HG02798 (cell line): ENCODE measurements at regions not wholly inside any gene's neighbourhood (a gene's known extent, or its start where the extent isn't known, plus 50 kb on each side); places are given as distances from the start of the nearest gene placed in this dataset.
A peak's percentile ranks its signal among the peaks of the same experiment; 100 is the strongest.

Experiments used
- ATAC-seq: cut with Tn5 transposase; IDR thresholded peaks from one replicate; pipeline ENCODE4 v1.9.1; 2021; ENCODE audit warnings: mild to moderate bottlenecking; ENCODE audit not compliant: unreplicated experiment, poor library complexity

DNA sequence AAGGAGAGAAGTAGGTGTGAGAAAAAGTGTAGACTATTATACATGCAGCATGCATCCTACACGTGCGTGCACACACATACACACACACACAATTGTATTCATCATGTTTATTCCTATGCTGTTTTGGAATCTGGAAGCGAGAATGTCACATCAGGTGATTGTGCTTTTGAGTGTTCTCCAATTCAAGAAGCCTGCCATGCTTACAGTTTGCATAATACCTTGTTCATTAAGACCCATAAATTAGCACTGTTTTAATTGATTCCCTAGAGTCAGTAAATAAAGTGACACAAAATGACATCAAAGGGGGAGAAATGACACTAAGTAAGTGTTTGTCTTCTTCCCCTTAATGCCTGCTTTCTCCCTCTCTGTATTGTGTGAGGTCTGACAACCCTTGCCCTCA is 336.1 kb upstream of the IGFBP7 start:
- no peak for ATAC-seq

DNA sequence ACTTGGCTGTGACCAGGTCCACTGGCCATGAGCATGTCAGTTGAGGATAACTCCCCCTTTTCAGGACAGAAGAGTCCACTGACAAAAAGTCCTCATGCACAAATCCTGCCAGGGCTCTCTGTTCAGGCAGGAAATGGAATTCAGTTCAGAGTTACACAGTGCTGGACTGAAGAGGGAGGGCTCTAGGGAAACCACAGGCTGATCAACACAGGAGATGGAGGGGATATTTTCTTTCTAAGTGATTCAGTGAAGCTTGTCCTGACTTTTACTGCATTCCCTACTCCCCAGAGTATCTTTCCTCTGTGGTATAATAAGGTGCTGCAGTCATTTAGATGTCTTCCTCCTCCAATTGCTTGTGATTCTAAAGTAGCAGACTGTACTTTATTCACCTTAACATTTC is 335.5 kb upstream of the IGFBP7 start:
- ATAC-seq, result no peak

DNA sequence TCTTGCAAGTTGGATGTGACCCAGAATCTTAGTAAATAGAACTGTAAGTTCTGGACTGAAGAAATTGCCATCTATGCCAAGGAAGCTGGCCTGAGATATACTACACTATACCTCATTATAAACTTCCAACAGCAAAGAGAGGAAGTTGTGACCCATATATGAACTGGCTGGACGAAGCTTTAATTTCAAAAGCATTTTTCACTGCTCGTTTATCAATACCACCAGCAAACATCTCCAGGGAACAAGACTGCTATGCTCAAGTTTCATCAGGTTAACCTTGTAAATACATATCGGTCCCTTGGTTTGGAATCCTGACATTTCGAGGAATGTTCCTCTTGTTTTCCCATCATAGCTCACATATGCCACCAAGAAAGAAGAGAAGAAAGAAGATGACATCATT is 334.5 kb upstream of the IGFBP7 start:
- ATAC-seq, result no peak

DNA sequence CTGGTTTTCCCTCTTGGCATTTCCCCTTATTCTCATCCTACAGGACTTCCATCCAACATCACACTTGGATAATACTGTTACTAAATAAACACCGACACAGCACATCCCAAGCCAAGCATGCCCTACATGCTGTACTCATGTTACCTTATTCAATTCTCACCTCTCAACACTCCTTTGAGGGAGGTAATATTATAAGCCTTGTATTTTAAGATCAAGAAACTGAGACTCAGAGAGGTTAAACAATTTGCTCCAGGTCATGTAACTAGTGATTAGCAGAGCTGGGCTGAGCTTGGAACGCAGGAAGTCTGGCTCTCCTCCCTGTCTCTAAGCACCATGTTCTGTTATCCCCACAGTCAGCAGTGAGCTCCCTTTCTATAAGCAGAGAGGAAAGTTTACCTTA is 333.6 kb upstream of the IGFBP7 start:
- no peak for ATAC-seq

DNA sequence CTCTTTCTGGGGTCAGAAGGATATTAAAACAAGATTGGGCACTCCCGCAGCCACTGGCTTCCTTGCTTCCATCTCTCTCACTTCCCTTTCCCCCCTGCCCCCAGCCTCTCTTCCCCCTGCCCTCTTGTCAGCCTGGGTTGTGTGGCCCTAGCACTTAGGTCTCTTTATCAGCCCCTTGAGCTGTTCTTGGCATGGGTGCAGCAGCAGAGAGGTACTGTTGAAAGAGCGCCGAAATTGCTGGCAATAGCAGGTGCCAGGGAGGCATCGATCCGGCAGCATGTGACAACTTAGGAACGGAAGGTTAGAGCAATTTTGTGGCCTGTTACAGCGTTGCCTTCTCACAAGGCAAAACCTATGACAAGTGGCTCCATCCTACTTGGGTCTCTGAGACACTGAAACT is 333.1 kb upstream of the IGFBP7 start:
- ATAC-seq, result no peak

DNA sequence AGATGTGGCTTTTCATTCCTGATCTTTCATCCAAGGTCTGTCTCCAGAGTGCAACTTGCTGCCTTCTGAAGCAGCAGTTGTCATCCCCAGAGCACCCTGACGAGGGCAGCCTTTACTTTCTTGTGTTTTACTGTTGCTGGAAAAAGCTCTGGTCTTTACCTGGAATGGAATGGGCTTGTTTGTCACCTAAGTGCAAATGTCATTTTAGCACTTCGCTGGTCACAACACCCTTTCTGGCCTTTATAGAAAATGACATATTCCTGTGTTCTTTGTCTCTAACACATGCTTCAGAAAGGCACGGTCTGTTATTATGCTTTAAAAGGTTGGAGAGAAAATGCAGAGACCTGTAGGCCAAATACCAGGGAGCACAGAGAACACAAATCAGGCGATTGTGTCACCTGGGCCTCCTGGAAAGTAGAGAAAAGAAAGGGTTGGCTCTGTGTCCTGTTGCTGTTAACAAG is 332.7 kb upstream of the IGFBP7 start:
- ATAC-seq, result peak; percentile 64

DNA sequence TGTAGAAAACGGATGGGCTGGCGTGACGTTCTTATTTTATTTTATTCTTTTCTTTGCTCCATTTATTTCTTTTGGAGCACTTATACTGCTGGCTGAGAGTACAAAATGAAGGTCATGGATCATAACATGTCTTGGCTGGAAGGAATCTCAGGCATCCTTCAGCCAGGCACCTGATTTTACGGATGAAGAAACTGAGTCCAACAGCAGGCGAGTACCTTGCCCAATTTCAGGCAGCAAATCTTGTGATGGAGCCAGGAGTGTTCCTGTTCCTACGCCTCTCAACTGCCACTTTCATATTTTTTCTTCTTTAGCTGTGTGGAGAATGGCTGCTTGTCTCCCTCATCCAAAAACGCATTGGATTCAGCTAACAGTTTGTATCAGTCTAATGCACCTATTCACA is 332.1 kb upstream of the IGFBP7 start:
- no peak for ATAC-seq

- ATAC-seq, result no peak
Observed at GRCh38 chr4:57437649-57438048, 327.5 kb upstream of the IGFBP7 start.

DNA sequence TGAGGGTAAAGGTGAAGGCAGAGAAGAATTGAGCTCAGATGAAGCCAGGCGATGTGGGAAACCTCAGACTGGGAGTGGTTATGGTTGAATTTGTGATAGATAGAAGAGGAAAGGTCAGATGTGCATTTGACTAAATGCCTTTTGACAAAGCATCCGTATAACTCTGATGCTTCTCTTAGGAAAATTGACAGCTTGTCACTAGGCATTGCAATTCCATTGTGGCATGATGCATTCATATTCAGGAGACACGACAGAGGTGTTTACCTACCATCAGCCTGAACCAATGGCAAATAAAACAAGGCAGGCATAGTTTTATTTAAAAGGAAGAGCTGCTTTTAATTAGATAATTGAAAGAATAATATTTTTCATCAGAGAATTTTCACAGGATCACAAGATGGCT is 325.1 kb upstream of the IGFBP7 start:
- ATAC-seq, result no peak

GRCh38 chr4:57430726-57431125 is 320.5 kb upstream of the IGFBP7 start:
- no peak for ATAC-seq

DNA sequence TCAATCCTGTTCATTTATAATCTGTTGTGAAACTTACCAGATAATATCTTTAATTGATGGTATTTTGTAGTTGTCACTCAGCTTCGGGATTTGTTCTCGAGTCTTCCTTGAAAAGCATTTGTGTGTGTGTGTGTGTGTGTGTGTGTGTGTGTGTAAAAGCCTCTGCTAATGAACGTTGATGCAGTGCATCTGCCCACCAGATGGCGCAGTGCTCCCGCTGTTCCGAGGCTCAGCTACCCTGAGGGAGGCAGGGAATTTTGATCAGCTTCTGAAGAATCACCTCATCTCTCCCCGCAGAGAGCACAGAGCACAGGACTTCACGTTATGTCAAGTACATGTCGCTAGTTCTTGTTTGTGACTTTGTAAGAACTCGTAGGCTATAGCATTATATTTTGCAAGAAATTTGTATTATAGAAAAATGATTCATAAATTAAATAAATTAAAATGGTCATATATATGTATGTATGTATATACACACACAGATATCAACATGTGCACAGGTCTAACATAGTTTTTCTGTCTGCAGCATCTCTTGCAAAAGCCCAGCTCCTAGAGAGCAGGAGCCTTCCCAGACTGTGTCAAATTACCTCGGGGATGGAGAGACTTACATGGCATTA is 316.7 kb upstream of the IGFBP7 start:
- ATAC-seq, result peak; percentile 90

DNA sequence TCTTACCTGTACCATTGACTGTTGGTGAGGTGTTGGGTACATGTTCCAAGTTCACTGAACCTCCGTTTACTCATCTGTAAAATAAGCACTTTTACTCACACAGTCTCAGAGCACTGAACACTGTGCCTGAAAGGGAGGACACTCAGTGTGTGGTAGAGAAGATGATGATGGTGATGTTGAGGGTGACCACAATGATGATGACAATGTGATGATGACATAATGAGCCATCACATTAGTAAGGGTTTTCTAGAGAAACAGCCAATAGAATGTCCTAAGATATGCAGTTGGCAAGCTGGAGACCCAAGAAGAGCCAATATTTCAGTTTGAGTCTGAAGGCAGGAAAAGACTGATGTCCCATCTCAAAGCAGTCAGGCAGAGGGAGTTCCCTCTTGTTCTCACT is 315.4 kb upstream of the IGFBP7 start:
- no peak for ATAC-seq

GRCh38 chr4:57424232-57424897 is 314.2 kb upstream of the IGFBP7 start:
- ATAC-seq, result no peak

DNA sequence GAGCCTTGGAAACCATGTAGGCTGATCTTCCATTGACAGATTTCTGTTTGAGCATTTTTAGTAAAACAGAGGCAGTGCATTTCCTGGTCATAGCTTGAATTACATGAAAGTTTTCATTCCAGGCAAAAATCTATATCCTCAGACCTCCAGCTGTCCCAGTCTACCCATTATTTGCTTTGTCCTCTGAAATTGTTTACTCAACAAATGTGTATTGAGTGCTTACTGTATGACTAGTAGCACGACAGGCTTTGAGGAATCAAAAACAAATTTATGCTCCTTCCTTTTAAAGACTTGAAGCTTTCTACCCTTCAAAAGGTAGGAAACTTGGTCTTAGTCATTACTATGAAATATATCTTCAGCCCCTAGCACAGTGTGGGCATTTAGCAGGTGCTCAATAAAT is 307.9 kb upstream of the IGFBP7 start:
- no peak for ATAC-seq

- ATAC-seq, result no peak
Observed at GRCh38 chr4:57412259-57413054, 302.3 kb upstream of the IGFBP7 start.

GRCh38 chr4:57410331-57411052 is 300.3 kb upstream of the IGFBP7 start:
- ATAC-seq, result no peak

- no peak for ATAC-seq
Observed at GRCh38 chr4:57405359-57405758, 295.2 kb upstream of the IGFBP7 start.

- no peak for ATAC-seq
Observed at GRCh38 chr4:57404483-57404882, 294.3 kb upstream of the IGFBP7 start.

DNA sequence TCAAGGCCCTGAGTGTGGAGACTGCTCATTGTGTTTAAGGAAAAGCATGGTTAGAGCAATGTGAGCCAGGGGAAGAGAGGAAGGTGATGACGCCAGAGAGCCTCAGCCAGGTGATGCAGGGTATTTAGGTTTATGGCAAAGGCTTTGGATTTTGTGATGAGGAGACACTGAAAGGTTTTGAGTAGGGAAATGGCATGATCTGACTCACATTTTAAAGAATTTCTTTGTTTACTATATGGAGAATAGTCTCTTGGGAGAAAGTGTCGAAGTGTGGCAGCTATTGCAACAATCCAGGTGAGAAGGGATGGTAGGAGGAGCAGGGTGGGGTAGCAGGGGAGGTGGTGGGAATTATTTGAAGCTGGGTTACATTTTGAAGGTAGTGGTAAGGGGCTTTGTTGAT is 293.4 kb upstream of the IGFBP7 start:
- no peak for ATAC-seq

DNA sequence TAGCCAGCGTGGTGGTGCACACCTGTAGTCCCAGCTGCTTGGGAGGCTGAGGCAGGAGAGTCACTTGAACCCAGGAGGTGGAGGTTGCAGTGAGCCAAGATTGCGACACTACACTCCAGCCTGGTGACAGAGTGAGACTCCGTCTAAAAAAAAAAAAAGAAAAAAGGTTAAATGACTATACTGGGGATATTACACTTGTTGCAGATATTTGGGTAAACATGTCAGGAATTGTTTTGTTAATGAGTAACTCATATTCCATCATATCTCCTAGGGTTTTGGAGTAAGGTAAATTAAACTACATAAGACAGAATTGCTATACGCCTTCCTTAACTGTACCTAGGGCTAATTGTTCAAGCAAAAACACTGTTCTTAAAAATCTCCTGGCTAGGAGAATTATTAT is 291.4 kb upstream of the IGFBP7 start:
- ATAC-seq, result no peak

- no peak for ATAC-seq
Observed at GRCh38 chr4:57378766-57379165, 268.6 kb upstream of the IGFBP7 start.
